Body of pancreas (tissue), 4 donors: ENCODE measurements at regions not wholly inside any gene's neighbourhood (a gene's known extent, or its start where the extent isn't known, plus 50 kb on each side); places are given as distances from the start of the nearest gene placed in this dataset.

Source experiments
- POLR2A ChIP-seq, 3 donors: fragments of 450-650 bp; IDR thresholded peaks; one replicate each; pipeline ENCODE4 v1.6.1; 2016; ENCODE audit warnings: antibody characterized with exemption in 3 of 3, mild to moderate bottlenecking in 2 of 3
- TF ChIP-seq, protein P1 (sequence below), 7 experiments: fragments of 450-650 bp in 4 of 7; fragments of 200-600 bp in 3 of 7; sonication (generic) in 3 of 7; IDR thresholded peaks; one replicate each; pipeline ENCODE4 v1.5.1; 2016 to 2019; ENCODE audit warnings: antibody characterized with exemption in 7 of 7

DNA sequence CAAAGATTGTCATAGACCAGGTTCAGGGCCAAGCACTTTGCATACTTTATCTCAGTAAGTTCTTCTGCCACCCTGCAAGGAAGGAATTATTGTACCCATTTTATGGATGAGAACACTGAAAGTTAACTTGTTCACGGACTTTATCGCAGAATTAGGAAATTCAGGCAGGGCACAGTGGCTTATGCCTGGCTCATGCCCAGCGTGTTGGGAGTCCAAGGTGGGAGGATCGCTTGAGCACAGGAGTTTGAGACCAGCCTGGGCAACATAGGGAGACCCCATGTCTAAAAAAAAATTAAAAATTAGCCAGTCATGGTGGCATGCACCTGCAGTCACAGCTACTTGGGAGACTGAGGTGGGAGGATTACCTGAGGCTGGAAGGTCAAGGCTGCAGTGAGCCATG is 72.4 kb downstream of the MFAP3 start:
- TF ChIP-seq, protein P1, sequence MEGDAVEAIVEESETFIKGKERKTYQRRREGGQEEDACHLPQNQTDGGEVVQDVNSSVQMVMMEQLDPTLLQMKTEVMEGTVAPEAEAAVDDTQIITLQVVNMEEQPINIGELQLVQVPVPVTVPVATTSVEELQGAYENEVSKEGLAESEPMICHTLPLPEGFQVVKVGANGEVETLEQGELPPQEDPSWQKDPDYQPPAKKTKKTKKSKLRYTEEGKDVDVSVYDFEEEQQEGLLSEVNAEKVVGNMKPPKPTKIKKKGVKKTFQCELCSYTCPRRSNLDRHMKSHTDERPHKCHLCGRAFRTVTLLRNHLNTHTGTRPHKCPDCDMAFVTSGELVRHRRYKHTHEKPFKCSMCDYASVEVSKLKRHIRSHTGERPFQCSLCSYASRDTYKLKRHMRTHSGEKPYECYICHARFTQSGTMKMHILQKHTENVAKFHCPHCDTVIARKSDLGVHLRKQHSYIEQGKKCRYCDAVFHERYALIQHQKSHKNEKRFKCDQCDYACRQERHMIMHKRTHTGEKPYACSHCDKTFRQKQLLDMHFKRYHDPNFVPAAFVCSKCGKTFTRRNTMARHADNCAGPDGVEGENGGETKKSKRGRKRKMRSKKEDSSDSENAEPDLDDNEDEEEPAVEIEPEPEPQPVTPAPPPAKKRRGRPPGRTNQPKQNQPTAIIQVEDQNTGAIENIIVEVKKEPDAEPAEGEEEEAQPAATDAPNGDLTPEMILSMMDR (IDR thresholded peaks at IDR 0.05) = no peak
- no peak for TF ChIP-seq POLR2A (IDR thresholded peaks at IDR 0.05)
